ENCODE measurements at regions not wholly inside any gene's neighbourhood (a gene's known extent, or its start where the extent isn't known, plus 50 kb on each side); places are given as distances from the start of the nearest gene placed in this dataset.
"Not testable (repeated sequence)": the region's sequence is repeated elsewhere in the genome, so short reads cannot be mapped to it uniquely, and the experiment has no call there.

- DNase-seq, result no peak
Measured at GRCh38 chrX:39245024-39245423, 443.8 kb downstream of the MID1IP1 start.

GRCh38 chrX:39247536-39247935, 446.3 kb downstream of the MID1IP1 start:
- DNase-seq, result no peak

- no peak for DNase-seq
Measured at GRCh38 chrX:39248330-39248729, 447.1 kb downstream of the MID1IP1 start.

- no peak for DNase-seq
Measured at GRCh38 chrX:39249999-39250398, 448.7 kb downstream of the MID1IP1 start.

GRCh38 chrX:39251995-39252394, 450.7 kb downstream of the MID1IP1 start:
- DNase-seq, result no peak

- DNase-seq, result no peak
Measured at GRCh38 chrX:39253551-39253950, 452.3 kb downstream of the MID1IP1 start.

- no peak for DNase-seq
Measured at GRCh38 chrX:39258331-39258730, 457.1 kb downstream of the MID1IP1 start.

GRCh38 chrX:39260965-39261364, 459.7 kb downstream of the MID1IP1 start:
- no peak for DNase-seq

- DNase-seq, result no peak
Measured at GRCh38 chrX:39261446-39262147, 460.3 kb downstream of the MID1IP1 start.

- no peak for DNase-seq
Measured at GRCh38 chrX:39262641-39263040, 461.4 kb downstream of the MID1IP1 start.

- DNase-seq, result no peak
Measured at GRCh38 chrX:39264023-39264422, 462.8 kb downstream of the MID1IP1 start.

- DNase-seq, result no peak
Measured at GRCh38 chrX:39267176-39267575, 465.9 kb downstream of the MID1IP1 start.

GRCh38 chrX:39268207-39268606, 466.9 kb downstream of the MID1IP1 start:
- no peak for DNase-seq

GRCh38 chrX:39275500-39276068, 474.3 kb downstream of the MID1IP1 start:
- DNase-seq, result no peak

GRCh38 chrX:39277685-39278390, 476.6 kb downstream of the MID1IP1 start:
- not testable (repeated sequence) for DNase-seq

- no peak for DNase-seq
Measured at GRCh38 chrX:39283239-39283638, 482.0 kb downstream of the MID1IP1 start.

- no peak for DNase-seq
Measured at GRCh38 chrX:39288592-39288991, 487.3 kb downstream of the MID1IP1 start.

GRCh38 chrX:39289827-39290226, 488.6 kb downstream of the MID1IP1 start:
- DNase-seq, result no peak

GRCh38 chrX:39293203-39293602, 491.9 kb downstream of the MID1IP1 start:
- no peak for DNase-seq

- no peak for DNase-seq
Measured at GRCh38 chrX:39296472-39296871, 495.2 kb downstream of the MID1IP1 start.

GRCh38 chrX:39298821-39299220, 497.6 kb downstream of the MID1IP1 start:
- no peak for DNase-seq

GRCh38 chrX:39299615-39300014, 498.4 kb downstream of the MID1IP1 start:
- DNase-seq, result no peak

- DNase-seq, result no peak
Measured at GRCh38 chrX:39301036-39301435, 499.8 kb downstream of the MID1IP1 start.

GRCh38 chrX:39302838-39303237, 501.6 kb downstream of the MID1IP1 start:
- DNase-seq, result no peak
